WERI-Rb-1 (cell line): ENCODE measurements at regions not wholly inside any gene's neighbourhood (a gene's known extent, or its start where the extent isn't known, plus 50 kb on each side); places are given as distances from the start of the nearest gene placed in this dataset.

Source experiments
- DNase-seq: peaks from one replicate; pipeline ENCODE4 v3.0.0-alpha.2; 2020
- H3K27ac ChIP-seq: fragments of 250-450 bp; sonication (Bioruptor Pico); 2 replicates; pipeline ENCODE4 v1.5.1; 2020; ENCODE audit warnings: mild to moderate bottlenecking, moderate library complexity
- H3K27me3 ChIP-seq: fragments of 250-450 bp; sonication (Bioruptor Pico); 2 replicates; pipeline ENCODE4 v1.5.1; 2021; ENCODE audit warnings: mild to moderate bottlenecking, low read depth, moderate library complexity; ENCODE audit not compliant: insufficient read depth, severe bottlenecking
- H3K36me3 ChIP-seq: fragments of 250-450 bp; sonication (Bioruptor Pico); 2 replicates; pipeline ENCODE4 v1.5.1; 2020; ENCODE audit warnings: mild to moderate bottlenecking, moderate library complexity
- H3K4me3 ChIP-seq: 2 replicates; pipeline ENCODE4 v1.5.1; 2011; ENCODE audit warnings: low read depth, mild to moderate bottlenecking, control low read depth, low read length
- H3K9me3 ChIP-seq: fragments of 250-450 bp; sonication (Bioruptor Pico); 2 replicates; pipeline ENCODE4 v1.5.1; 2021; ENCODE audit warnings: mild to moderate bottlenecking, moderate library complexity; ENCODE audit not compliant: severe bottlenecking
- TF ChIP-seq, protein P1 (sequence below): IDR thresholded peaks from 2 replicates; pipeline ENCODE4 v1.5.1; 2011; ENCODE audit warnings: low read depth, mild to moderate bottlenecking, control low read depth, inconsistent platforms, low read length

DNA sequence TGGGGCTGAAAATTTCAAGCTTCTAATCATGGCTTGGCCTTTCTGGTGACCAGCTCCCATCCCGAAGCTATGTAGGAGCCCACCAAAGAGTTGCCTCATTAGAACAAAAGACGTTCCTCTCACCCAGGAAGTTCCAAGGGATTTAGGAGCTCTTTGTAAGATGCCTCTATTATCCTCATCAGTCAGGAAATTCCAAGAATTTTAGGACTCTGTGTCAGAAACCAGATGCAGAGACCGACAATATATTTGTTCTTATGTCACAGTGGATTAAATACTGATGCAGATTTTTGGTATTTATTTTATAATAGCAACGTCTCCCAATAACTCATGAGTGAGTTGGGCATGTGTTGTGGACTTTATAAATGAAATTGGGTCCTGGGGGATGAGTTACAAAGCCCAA is 91.8 kb upstream of the SKOR2 start:
- H3K4me3 ChIP-seq, result no peak overlapping the region
- no peaks in the 10 kb centered on the region for H3K9me3 ChIP-seq
- no peaks in the 10 kb centered on the region for H3K36me3 ChIP-seq
- no peak for DNase-seq
- H3K27ac ChIP-seq, result no peak overlapping the region
- TF ChIP-seq, protein P1, sequence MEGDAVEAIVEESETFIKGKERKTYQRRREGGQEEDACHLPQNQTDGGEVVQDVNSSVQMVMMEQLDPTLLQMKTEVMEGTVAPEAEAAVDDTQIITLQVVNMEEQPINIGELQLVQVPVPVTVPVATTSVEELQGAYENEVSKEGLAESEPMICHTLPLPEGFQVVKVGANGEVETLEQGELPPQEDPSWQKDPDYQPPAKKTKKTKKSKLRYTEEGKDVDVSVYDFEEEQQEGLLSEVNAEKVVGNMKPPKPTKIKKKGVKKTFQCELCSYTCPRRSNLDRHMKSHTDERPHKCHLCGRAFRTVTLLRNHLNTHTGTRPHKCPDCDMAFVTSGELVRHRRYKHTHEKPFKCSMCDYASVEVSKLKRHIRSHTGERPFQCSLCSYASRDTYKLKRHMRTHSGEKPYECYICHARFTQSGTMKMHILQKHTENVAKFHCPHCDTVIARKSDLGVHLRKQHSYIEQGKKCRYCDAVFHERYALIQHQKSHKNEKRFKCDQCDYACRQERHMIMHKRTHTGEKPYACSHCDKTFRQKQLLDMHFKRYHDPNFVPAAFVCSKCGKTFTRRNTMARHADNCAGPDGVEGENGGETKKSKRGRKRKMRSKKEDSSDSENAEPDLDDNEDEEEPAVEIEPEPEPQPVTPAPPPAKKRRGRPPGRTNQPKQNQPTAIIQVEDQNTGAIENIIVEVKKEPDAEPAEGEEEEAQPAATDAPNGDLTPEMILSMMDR, result no peak
- no peaks in the 10 kb centered on the region for H3K27me3 ChIP-seq

DNA sequence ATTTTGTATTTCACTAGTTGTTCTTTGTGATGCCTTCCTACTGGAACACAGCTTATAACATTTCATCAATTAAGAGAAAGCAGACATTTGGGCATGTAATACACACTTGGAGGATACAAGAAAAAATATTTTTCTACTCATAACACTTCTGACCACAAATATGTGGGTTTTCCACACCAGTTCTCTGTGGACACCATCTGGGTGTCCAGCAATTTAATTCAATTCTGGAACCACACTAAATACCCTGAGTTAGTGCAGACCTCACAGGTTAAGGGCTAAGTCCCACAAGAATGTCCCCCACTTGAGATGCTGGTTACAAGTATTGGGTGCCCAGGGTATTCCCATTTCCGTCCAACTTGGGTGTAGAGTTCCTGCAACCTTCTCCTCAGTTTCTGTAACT is 91.1 kb upstream of the SKOR2 start:
- H3K36me3 ChIP-seq, result no peaks in the 10 kb centered on the region
- H3K9me3 ChIP-seq, result no peaks in the 10 kb centered on the region
- no peak for DNase-seq
- no peak overlapping the region for H3K27ac ChIP-seq
- TF ChIP-seq, protein P1, result no peak
- H3K27me3 ChIP-seq, result no peaks in the 10 kb centered on the region
- H3K4me3 ChIP-seq, result no peak overlapping the region

DNA sequence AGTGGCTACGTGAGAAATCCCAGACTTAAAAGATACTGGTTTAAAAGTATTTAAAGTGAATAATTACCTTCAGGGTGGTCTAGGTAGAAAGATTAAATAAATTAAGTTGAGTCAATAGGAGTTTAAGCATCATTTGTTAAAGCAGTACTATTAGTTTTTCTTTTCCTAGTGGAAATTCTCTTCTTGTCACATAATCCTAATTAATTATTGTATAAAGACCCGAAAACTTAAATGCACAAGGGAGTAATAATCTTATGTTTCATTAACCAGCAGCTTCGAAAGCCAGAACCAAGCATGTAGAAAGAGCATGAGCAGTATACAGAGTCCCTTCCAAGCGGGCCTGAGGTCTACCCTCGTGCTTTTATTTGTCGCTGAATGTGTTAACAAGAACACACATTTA is 90.2 kb upstream of the SKOR2 start:
- Histone ChIP-seq H3K27ac (no peak overlapping the region), H3K36me3 (no peaks in the 10 kb centered on the region), H3K4me3 (no peak overlapping the region), H3K27me3 (no peaks in the 10 kb centered on the region), H3K9me3 (no peaks in the 10 kb centered on the region)
- DNase-seq, result no peak
- TF ChIP-seq, protein P1, result no peak

DNA sequence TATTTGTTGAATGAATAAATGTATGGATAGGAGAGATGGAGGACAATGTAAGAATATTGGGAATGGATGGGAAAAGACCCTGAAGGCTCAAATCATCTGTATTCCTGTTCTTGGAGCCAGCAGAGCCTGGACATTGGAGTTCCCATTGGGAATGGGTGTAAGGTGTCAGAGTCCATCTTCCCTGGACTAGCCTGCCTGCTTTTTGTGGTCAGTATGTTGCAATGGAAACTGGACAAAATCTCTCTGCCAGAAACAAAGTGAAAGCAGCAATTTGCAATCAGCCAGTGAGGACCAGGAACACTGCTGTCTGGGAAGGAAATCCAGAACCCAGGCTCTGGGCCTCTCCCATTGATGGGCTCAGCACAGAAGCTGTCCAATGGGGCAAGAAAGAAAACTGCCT is 83.5 kb upstream of the SKOR2 start:
- no peaks in the 10 kb centered on the region for H3K27me3 ChIP-seq
- no peak overlapping the region for H3K4me3 ChIP-seq
- no peak overlapping the region for H3K27ac ChIP-seq
- no peaks in the 10 kb centered on the region for H3K36me3 ChIP-seq
- TF ChIP-seq, protein P1, result no peak
- no peaks in the 10 kb centered on the region for H3K9me3 ChIP-seq
- DNase-seq, result no peak

DNA sequence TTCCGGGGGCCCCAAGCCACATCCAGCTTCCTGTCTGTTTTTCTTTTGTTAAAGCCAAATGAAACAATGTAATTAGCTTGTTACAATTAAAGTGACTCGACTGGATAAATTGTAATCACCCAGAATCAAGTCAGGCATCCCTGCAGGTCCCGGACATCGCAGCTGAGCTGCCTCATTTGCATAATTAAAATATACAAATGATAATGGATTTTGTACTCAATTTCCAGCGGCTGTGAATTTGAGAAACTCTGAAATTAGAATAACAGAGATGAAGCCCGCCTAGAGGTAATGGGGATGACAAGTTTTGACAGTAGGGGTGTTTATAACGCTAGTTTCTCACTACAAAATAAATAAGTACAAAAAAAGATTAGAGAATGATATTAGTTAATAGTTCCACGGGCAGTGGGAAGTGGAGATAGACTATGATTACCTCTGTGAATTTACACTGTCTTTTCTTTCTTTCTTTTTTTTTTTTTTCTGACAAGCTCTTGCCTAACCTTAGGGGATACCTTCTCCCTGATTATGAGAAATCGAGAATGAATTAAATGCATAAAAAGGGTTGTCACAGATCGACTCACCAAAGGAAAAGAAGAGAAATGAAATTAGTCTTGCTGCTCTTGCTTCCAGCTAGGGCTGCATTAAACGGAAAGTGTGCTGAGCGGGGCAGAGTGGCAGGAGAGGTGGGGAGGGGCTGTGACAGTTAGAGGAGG is 82.6 kb upstream of the SKOR2 start:
- Histone ChIP-seq H3K36me3 (no peaks in the 10 kb centered on the region), H3K4me3 (no peak overlapping the region), H3K27ac (no peak overlapping the region), H3K27me3 (no peaks in the 10 kb centered on the region), H3K9me3 (no peaks in the 10 kb centered on the region)
- TF ChIP-seq, protein P1, result no peak
- DNase-seq, result no peak

DNA sequence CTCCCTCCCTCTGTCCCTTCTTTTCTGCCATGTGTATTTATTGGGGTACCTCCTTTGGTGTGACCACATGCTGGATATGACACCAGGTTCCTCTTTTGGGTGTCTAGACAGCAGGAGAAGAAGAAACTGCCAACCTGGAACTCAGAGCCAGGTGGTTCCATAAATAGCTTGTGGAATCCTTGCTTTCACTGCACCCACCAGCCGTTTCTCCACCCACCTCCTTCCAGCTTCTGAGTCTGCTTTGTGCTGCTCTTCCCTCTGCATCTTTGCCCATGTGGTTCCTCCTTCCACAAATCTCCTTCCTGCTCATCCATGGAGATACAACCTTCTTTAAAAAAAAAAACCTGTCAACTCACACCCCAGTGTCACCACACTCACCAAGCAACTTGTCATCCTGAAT is 80.2 kb upstream of the SKOR2 start:
- no peak for DNase-seq
- TF ChIP-seq, protein P1, result no peak
- no peaks in the 10 kb centered on the region for H3K27me3 ChIP-seq
- H3K36me3 ChIP-seq, result no peaks in the 10 kb centered on the region
- H3K9me3 ChIP-seq, result no peaks in the 10 kb centered on the region
- H3K4me3 ChIP-seq, result no peak overlapping the region
- no peak overlapping the region for H3K27ac ChIP-seq
